Breast epithelium (tissue), 4 donors: ENCODE measurements at regions not wholly inside any gene's neighbourhood (a gene's known extent, or its start where the extent isn't known, plus 50 kb on each side); places are given as distances from the start of the nearest gene placed in this dataset.

ENCODE experiments used
- DNase-seq, 2 donors: peaks; one replicate each; pipeline ENCODE4 v3.0.0-alpha.2; 2019; ENCODE audit warnings: low spot score in 2 of 2
- H3K27ac ChIP-seq, 2 donors: fragments of 200-600 bp; sonication (generic) in 1 of 2; one replicate each; pipeline ENCODE4 v1.5.1; 2016 to 2019; ENCODE audit warnings: mild to moderate bottlenecking in 1 of 2
- H3K27me3 ChIP-seq, 2 donors: fragments of 200-600 bp; sonication (generic) in 1 of 2; one replicate each; pipeline versions ENCODE4 v1.5.1 to v1.6.0; 2017 to 2019; ENCODE audit warnings: control low read depth in 1 of 2, mild to moderate bottlenecking in 1 of 2
- H3K36me3 ChIP-seq: fragments of 200-600 bp; one replicate; pipeline ENCODE4 v1.5.1; 2019
- H3K4me1 ChIP-seq, 2 donors: fragments of 200-600 bp; sonication (generic); one replicate each; pipeline ENCODE4 v1.5.1; 2016 to 2019; ENCODE audit warnings: control low read depth in 1 of 2
- H3K4me3 ChIP-seq, 3 donors: fragments of 200-600 bp; sonication (generic); 1 replicate in 2 of 3; 2 replicates in 1 of 3; pipeline ENCODE4 v1.5.1; 2016 to 2019; ENCODE audit warnings: mild to moderate bottlenecking in 3 of 3, moderate library complexity in 2 of 3
- H3K9me3 ChIP-seq, 2 donors: fragments of 200-600 bp; sonication (generic) in 1 of 2; one replicate each; pipeline ENCODE4 v1.5.1; 2016 to 2019; ENCODE audit warnings: control low read depth in 1 of 2
- CTCF ChIP-seq, 3 donors: fragments of 450-650 bp; IDR thresholded peaks; one replicate each; pipeline ENCODE4 v1.5.1; 2016 to 2017; ENCODE audit warnings: antibody characterized with exemption in 3 of 3, mild to moderate bottlenecking in 3 of 3, moderate library complexity in 3 of 3
- POLR2A ChIP-seq: fragments of 450-650 bp; IDR thresholded peaks from one replicate; pipeline ENCODE4 v1.6.1; 2016; ENCODE audit warnings: antibody characterized with exemption, mild to moderate bottlenecking, moderate library complexity
- POLR2AphosphoS5 ChIP-seq, 3 donors: sonication (generic); formaldehyde crosslinking; IDR thresholded peaks; one replicate each; pipeline ENCODE4 v1.6.1; 2017; ENCODE audit warnings: antibody characterized with exemption in 3 of 3
- intact Hi-C: fragments of 100-400 bp; cut with DNase I; formaldehyde crosslinking; loops from one replicate; pipeline ENCODE4 v1.15.1; 2023; ENCODE audit warnings: low total_unique reads

GRCh38 chr5:60161340-60161934 is 267.9 kb upstream of the PDE4D start:
- Histone ChIP-seq H3K27me3 (no peaks in the 10 kb centered on the region), H3K4me1 (no peaks in the 10 kb centered on the region), H3K27ac (no peak overlapping the region), H3K4me3 (no peak overlapping the region), H3K9me3 (no peaks in the 10 kb centered on the region), H3K36me3 (no peaks in the 10 kb centered on the region)
- no peak for DNase-seq
- no peak for TF ChIP-seq POLR2AphosphoS5 (IDR thresholded peaks at IDR 0.05)
- TF ChIP-seq CTCF (IDR thresholded peaks at IDR 0.05): peak in 1 of 3 donors; percentile 24
- intact Hi-C loops: no loop called here

GRCh38 chr5:60149081-60149480 is 255.6 kb upstream of the PDE4D start:
- Histone ChIP-seq H3K27me3 (no peaks in the 10 kb centered on the region), H3K36me3 (no peaks in the 10 kb centered on the region), H3K4me1 (no peaks in the 10 kb centered on the region), H3K27ac (no peak overlapping the region), H3K9me3 (peaks cover 0 to 14% of the 10 kb centered on the region in 2 donors), H3K4me3 (no peak overlapping the region)
- TF ChIP-seq POLR2A (no peak), CTCF (IDR thresholded peaks at IDR 0.05) (no peak), POLR2AphosphoS5 (IDR thresholded peaks at IDR 0.05) (no peak)
- intact Hi-C loops: no loop called here
- DNase-seq: no peak

GRCh38 chr5:60148366-60148765 is 254.8 kb upstream of the PDE4D start:
- no peaks in the 10 kb centered on the region for H3K36me3 ChIP-seq
- H3K9me3 ChIP-seq: peaks cover 0 to 14% of the 10 kb centered on the region in 2 donors
- no peak overlapping the region for H3K27ac ChIP-seq
- intact Hi-C loops: no loop called here
- TF ChIP-seq POLR2A (no peak), POLR2AphosphoS5 (IDR thresholded peaks at IDR 0.05) (no peak), CTCF (IDR thresholded peaks at IDR 0.05) (no peak)
- H3K27me3 ChIP-seq: no peaks in the 10 kb centered on the region
- H3K4me3 ChIP-seq: no peak overlapping the region
- H3K4me1 ChIP-seq: no peaks in the 10 kb centered on the region
- no peak for DNase-seq

- Histone ChIP-seq H3K27me3 (no peaks in the 10 kb centered on the region), H3K36me3 (no peaks in the 10 kb centered on the region), H3K4me1 (no peaks in the 10 kb centered on the region), H3K27ac (no peak overlapping the region), H3K9me3 (peaks cover 0 to 14% of the 10 kb centered on the region in 2 donors), H3K4me3 (no peak overlapping the region)
- TF ChIP-seq POLR2A (no peak), POLR2AphosphoS5 (IDR thresholded peaks at IDR 0.05) (no peak), CTCF (IDR thresholded peaks at IDR 0.05) (no peak)
- intact Hi-C loops: no loop called here
- DNase-seq: no peak
These were observed 254.3 kb upstream of the PDE4D start for GRCh38 chr5:60147791-60148190.

GRCh38 chr5:60143942-60144549 is 250.5 kb upstream of the PDE4D start:
- TF ChIP-seq CTCF (IDR thresholded peaks at IDR 0.05) (no peak), POLR2AphosphoS5 (IDR thresholded peaks at IDR 0.05) (no peak), POLR2A (no peak)
- Histone ChIP-seq H3K27ac (no peak overlapping the region), H3K9me3 (no peaks in the 10 kb centered on the region), H3K36me3 (no peaks in the 10 kb centered on the region), H3K4me1 (no peaks in the 10 kb centered on the region), H3K4me3 (no peak overlapping the region), H3K27me3 (no peaks in the 10 kb centered on the region)
- intact Hi-C loops: no loop called here
- DNase-seq: no peak
